GM19372 (cell line): ENCODE measurements at regions not wholly inside any gene's neighbourhood (a gene's known extent, or its start where the extent isn't known, plus 50 kb on each side); places are given as distances from the start of the nearest gene placed in this dataset.
"Not testable (repeated sequence)": the region's sequence is repeated elsewhere in the genome, so short reads cannot be mapped to it uniquely, and the experiment has no call there.

Experiments
- ATAC-seq: cut with Tn5 transposase; IDR thresholded peaks from one replicate; pipeline ENCODE4 v1.9.1; 2021; ENCODE audit warnings: mild to moderate bottlenecking, low read depth, moderate library complexity; ENCODE audit not compliant: unreplicated experiment

DNA sequence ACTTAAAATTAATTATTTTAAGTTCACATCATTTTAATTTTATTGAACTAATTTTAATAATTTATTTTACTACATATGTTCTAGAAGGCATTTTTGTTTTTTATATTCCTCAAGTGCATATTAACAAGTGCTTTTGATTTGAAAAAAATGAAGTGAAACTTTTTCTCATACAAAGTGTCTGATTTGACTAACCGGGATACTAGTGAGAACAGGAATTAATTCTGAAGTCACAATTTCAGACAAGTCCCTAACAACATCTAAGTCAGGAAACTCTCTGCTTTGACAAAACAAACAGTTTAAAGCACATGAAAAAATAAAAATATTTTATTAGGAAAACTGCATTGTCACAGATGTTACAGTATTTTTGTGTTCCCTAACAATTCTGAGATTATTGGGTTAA lies 1166.3 kb upstream of the CITED2 start:
- no peak for ATAC-seq

DNA sequence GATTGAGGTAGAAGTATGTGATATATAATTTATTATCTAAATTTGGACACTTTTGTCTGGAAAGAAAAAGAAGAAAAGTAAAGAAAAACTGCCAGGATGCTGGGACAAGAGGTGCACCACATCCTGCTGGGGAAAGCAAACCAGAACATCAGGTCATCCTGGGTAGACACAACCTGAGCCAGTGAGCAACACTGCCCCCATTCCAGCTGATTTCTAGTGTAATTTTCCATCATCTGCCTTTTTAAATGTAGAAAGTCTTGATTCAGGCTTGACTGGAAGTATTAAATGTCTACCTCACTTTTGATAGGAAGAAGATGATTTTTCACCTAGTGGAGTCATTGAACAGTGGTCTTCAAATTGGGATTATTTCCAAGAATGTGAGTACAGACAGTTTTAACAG lies 1164.5 kb upstream of the CITED2 start:
- no peak for ATAC-seq

DNA sequence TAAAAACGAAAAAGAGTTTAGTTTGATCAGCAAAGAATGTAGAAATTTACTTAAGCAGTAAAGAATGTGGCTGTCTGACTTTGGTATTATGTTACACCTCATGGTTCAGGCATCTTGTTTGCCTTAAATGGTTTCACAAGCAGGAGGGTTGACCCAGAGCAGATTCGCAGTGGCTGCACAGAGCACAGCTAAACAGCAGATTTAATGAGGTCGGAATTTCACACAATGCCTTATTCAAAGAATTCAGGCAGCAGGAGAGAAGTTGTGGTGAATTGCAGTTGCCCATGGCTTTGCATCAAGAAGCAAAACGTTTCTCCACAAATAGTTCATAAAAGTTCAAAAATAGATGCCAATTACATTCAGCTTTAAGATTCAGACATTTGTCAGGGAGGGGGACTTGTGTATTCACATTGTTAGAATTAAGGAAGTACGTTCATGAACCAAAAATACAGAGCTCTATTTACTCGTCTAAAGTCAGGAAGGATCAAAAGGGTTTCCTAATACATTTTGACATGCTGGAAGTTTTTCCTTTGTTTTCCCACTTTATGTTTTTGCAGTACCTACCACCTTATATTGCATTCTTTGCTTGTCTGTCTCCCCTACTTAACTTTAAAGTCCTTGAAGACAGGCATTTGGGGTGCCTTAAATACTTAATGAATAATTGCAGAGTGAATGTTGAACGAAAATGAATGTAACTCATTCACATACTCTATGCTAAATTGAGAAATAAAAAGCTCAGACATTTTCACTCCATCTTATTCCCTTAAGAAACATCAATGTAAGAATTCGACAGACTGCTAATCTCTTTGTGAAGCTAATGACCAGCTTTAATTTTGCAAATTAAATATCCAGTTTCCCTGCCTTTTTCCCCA lies 1163.6 kb upstream of the CITED2 start:
- ATAC-seq, result no peak

DNA sequence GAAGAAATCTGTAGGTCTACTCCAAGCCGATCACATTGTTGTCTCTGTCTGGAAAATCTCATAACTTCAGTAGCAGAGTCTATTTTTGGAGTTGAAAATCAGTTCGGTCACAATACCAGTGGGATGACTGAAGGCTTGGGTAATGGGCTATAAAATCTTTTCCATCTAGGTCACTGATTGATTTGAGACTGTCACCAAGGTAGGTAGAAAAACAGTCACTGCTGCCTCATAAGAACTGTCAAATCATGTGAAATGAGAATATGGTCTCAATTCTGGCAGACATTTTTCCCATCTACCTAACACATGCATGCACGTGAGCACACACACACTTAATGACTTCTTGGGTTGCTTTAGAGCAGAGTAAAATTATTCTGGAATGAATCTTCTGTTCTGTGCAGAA lies 1162.8 kb upstream of the CITED2 start:
- ATAC-seq, result no peak

DNA sequence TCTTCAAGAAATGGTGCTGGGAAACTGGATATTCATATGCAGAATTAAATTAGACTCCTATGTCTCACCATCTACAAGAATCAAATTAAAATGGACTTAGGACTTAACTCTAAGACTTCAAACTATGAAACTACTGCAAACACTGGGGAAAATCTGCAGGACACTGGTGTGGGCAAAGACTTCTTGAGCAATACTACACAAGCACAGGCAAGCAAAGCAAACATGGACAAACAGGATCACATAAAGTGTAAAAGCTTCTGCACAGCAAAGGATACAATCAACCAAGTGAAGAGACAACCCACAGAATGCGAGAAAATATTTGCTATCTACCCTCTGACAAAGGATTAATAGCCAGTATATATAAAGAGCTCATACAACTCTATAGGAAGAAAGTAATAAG lies 1161.1 kb upstream of the CITED2 start:
- no peak for ATAC-seq

DNA sequence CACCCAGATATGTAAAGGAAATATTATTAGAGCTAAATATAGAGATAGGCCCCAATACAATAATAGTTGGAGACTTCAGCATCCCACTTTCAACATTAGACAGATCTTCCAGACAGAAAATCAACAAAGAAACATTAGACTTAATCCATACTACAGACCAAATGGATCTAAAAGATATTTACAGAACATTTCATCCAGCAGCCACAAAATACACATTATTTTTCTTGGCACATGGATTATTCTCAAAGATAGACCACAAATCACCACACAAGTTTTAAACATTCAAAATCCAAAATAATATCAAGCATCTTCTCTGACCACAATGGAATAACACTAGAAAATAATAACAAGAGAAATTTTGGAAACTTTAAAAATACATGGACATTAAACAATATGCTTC lies 1159.1 kb upstream of the CITED2 start:
- ATAC-seq, result no peak

DNA sequence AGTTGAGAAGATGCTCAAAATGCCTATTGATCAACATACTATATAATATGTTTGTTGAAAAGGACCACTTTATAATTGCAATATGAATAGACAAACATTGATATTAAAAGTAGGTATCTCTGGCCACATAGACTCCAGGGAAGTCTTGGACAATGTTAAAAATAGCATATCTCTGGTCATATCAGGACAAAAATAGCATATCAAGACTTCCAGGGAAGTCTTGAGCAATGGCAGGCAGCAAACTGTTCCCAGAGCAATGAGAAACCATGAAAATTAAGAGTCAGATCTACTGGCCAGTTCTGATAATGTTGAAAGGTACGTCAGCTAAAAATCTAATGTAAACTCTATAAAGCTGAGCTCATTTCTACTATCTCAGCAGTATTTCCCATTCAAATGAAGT lies 1130.3 kb upstream of the CITED2 start:
- ATAC-seq, result no peak

DNA sequence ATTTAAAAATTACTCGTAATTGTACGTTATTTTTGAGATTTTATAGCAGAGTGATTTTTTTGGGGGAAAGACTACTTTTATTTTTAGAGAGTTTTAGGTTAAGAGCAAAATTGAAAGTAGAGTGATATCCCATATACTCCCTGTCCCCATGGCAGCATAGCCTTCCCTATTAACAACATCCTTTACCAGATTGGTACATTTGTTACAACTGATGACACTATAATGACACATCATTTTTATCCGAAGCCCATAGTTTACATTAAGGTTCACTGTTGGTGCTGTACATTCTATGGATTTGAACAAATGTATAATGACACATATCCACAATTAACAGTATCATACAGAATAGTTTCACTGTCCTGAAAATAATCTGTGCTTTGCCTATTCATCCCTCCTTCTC lies 1126.4 kb upstream of the CITED2 start:
- no peak for ATAC-seq

DNA sequence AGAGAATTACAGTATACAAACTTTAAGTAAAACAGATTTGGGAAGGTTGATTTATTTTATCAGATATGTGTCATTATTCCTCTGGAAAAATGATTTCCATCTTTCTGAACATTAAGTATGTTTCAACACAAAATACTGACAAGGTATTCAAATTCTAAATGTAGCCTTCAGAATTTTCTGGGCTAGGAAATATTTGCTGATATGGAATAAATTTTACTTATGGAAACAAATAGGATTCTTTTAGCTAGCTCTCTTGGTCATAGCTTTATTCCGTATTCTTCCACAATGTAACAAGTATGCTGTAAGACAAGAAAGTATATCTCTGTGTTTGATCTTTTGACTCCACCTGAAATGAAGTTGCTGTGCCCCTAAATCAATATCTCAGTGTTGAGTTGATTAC lies 1125.2 kb upstream of the CITED2 start:
- ATAC-seq, result no peak

DNA sequence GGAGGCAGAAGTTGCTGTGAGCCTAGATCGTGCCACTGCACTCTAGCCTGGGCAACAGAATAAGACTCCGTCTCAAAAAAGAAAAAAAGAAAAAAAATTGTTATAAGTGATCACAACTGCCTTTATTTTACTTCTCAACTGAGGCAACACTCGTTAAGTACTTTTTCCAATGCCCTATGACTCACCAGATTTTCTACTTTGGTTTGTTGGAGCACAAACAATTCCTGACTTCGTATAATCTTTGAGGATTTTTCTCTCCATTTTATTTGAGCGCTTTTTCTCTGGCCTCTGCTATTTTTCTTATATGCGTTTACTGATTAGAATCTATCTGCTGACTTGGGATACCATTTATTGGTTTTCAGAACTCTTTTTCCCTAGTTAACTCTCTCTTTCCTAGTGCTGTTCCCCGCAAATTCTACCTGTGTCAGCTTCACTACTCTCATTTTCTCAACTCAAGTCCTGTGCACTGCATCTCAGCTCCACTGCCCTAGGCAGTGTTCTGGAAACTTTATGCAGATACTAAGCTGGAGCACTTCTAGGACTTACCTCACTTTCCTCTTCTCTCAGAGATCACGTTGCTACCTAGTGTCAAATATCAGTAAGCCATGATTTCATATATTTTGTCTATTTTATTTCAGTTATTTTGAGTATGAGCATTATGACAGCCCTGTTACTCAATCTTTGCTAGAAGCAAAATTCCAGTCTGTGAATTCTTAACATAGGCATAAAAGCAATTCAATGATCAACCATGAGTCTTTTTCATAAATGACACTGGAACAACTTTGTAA lies 1120.1 kb upstream of the CITED2 start:
- no peak for ATAC-seq

DNA sequence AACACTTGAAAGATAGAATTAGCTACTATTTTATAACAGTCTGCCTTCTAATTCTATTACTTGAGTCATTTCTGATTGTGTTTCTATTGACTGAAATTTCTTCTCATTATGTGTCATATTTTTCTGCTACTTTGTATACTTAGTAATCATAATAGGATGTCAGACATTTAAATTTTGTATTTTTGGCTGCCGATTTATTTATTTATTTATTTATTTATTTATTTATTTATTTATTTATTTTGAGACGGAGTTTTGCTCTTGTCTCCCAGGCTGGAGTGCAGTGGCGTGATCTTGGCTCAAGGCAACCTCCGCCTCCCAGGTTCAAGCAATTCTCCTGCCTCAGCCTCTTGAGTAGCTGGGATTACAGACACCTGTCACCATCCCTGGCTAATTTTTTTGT lies 1119.0 kb upstream of the CITED2 start:
- not testable (repeated sequence) for ATAC-seq

DNA sequence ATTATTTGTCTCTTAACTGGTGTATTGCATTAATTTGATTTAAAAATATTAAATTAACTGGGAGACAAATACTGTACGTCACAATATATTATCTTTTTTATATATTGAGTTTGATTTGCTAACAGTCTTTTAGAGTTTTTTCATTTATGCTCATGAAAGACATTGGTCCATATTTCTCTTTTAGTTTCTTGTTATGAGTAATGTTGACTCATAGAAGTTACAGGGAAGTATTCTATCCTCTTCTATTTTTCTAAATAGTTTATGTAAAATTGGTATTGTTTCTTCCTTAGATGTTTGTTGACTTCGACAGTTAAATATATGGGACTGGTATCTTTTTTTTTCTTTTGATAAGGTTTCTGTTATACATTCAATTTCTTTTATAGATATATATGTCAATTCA lies 1115.6 kb upstream of the CITED2 start:
- ATAC-seq, result no peak

DNA sequence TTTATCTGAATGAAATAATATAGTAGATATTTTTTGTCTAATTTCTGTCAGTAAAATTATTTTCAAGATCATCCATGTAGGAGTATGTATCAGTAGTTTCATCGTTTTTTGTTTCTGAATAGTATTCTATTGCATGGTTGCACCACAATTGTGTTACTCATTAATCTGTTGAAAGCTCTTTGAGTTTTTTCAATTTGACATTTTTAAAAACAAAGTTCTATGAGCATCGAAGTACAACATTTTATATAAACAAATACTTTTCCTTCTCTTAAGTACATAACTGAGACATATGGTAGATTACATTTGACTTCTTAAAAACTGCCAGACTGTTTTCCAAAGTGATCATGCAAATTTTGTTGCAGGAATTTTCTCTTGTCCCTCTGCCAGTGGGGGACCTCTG lies 1113.1 kb upstream of the CITED2 start:
- ATAC-seq, result no peak

DNA sequence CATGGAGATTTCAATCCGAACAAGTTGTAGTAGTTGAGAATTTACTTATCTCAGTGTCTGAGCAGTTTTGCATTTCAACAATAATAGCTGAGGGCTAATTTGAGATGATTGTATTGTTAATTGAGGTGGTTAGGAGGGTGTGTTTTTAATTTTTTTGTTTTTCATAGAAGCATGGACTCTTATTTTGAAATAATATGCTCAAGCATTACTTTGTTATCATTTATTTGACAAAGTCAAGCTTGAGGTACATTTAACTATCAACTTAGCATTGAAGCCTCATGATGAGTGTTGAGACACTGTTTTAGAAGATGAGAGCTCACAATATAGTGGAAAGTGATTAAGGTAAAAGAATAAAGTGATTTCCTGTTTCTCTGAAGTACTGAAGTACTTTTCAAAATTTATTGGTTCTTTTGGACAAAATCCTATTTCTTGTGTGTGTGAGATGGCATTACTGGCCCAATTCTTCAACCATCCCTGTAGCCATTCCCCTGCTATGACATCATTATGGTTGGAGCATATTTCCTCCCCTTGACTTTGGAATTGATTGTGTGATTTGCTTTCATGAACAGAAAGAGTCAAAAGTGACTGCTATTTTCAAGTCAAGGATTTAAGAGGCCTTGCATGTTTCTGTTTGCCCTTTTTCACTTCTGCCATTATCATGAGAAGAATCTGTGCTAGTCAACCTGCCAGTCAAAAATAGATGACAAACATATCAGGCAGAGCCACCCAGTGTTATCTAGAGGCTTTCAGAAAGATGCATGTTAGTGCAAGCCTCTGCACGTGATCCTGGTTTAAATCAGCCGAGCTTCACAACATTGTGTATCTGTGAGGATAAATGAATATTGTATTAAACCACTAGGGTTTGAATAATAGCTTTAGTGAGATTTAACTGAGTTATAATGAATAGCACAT lies 1112.3 kb upstream of the CITED2 start:
- no peak for ATAC-seq

DNA sequence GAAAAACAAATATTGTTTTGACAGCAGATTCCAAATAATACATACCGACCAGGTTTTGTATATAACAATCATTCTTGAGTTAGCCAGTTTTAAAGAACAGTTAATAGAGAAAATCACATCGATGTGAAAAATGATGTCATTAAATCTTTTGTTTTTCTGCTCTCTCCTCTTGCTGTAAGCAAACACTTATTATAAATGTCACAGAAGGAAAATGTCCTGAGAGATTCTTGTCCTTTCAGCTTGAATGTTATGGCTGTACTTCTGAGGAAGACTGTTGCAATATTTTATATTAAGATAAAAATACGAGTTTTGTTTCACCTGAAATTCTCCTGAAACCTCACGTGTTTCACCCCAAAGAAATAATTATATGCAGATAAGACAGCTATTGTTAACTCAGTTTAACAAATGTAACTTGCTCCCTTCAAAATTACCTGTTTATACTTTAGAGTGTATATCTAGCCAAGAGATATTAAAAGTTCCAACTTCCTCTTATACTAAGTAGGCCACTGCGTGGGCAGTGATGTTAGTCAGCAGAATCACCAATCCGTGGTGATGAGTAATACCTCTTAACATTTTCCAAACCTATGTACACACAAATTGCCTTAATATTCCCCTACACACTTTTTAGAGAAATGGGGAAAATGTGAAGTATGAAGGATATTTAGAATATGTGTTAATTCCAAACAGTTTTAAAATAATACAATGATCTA lies 1111.4 kb upstream of the CITED2 start:
- ATAC-seq, result no peak

DNA sequence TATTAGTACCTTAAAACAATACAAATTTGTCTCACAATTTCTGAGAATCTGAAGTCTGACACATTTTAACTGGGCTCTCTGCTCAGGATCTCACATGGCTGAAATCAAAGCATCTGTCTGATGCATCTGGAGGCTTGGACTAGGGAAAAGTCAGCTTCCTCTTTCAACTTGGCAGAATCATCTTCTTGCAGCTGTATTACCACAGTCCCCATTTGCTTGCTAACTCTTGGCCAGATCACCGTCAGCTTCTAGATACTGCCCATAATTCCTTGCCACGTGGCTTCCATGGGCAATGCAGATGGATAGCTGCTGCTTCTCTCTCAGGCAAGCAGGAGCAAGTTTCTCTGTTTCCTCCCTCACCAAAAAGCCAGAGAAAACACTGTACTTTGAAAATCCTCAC lies 1106.4 kb upstream of the CITED2 start:
- ATAC-seq, result no peak

DNA sequence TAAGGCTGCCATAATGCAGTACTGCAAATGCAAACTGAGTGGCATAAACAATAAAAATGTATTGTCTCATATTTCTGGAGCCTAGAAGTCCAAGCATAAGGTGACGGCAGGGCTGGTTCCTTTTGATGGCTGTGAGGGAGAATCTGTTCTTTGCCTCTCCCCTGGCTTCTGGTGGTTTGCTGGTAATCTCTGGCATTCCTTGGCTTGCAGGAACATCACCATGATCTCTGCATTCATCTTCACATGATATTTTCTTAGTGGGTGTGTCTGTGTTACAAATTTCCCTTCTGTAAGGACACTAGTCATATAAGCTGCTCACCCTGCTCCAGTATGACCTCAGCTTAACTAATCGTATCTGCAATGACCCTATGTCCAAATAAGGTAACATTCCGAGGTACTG lies 1104.2 kb upstream of the CITED2 start:
- no peak for ATAC-seq

DNA sequence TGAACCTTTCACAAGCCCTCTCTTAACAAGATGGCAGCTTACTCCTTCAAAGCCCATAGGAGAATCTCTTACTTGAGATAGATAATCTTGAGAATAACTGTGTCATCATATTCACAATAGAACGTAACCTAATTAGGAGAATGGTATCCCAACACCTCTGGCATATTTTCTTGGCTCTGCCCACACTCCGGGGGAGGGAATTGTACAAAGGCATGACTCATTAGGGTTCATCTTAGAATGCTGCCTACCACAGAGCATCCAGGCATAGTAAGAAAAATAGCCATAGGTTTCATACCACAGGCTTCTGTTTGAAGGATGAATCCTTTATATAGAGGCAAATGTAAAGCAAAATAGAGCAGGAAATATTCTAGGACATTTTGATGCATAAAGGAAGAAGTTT lies 1100.6 kb upstream of the CITED2 start:
- no peak for ATAC-seq

DNA sequence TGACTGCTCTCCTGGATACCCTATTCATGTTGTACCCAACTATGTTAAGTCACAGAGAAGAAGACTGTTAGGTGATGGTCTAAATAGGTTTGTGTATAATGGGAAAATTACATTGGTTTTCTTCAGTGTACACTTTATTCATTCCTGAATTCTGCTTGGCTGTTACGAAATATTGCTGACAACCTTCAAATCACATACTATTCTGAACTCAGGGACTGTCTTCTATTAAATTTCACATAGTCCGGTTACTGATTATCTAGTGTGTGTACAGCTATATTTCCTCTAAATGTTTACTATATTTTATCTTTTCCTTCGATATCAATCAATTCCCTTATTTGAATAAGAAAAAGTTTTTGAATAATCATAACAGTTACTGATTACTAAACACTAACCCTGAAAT lies 1090.3 kb upstream of the CITED2 start:
- ATAC-seq, result no peak

DNA sequence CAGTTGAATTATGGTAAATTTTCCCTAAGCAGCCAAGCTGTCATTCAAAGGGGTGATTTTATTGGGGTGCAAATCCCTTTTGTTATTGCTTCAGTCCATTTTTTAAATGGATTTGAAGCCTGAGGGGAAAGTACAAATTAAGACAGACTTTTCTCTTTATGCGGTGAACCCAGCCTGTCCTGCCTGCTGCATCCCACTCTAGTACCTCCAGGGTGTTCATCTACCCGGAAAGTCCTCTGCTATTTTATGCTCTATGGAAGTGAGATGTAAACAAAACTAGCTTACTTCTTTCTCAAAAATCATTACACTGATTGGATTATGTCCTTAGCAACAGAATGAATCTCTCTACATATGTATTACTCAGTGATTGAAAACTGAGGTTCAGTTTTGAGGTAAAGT lies 1088.9 kb upstream of the CITED2 start:
- ATAC-seq, result no peak
